WI38 (cell line): ENCODE measurements at regions not wholly inside any gene's neighbourhood (a gene's known extent, or its start where the extent isn't known, plus 50 kb on each side); places are given as distances from the start of the nearest gene placed in this dataset.

Experiments used
- H3K4me3 ChIP-seq: 2 replicates; pipeline ENCODE4 v1.5.1; 2011; ENCODE audit warnings: low read depth, mild to moderate bottlenecking, control low read depth, low read length
- TF ChIP-seq, protein P1 (sequence below): IDR thresholded peaks from 2 replicates; pipeline ENCODE4 v1.5.1; 2012; ENCODE audit warnings: low read depth, mild to moderate bottlenecking, control low read depth, low read length

GRCh38 chr4:162268911-162269310 is 105.1 kb upstream of the FSTL5 start:
- no peak overlapping the region for H3K4me3 ChIP-seq
- TF ChIP-seq, protein P1, sequence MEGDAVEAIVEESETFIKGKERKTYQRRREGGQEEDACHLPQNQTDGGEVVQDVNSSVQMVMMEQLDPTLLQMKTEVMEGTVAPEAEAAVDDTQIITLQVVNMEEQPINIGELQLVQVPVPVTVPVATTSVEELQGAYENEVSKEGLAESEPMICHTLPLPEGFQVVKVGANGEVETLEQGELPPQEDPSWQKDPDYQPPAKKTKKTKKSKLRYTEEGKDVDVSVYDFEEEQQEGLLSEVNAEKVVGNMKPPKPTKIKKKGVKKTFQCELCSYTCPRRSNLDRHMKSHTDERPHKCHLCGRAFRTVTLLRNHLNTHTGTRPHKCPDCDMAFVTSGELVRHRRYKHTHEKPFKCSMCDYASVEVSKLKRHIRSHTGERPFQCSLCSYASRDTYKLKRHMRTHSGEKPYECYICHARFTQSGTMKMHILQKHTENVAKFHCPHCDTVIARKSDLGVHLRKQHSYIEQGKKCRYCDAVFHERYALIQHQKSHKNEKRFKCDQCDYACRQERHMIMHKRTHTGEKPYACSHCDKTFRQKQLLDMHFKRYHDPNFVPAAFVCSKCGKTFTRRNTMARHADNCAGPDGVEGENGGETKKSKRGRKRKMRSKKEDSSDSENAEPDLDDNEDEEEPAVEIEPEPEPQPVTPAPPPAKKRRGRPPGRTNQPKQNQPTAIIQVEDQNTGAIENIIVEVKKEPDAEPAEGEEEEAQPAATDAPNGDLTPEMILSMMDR, result no peak

GRCh38 chr4:162265802-162266201 is 102.0 kb upstream of the FSTL5 start:
- TF ChIP-seq, protein P1, result no peak
- H3K4me3 ChIP-seq, result no peak overlapping the region

DNA sequence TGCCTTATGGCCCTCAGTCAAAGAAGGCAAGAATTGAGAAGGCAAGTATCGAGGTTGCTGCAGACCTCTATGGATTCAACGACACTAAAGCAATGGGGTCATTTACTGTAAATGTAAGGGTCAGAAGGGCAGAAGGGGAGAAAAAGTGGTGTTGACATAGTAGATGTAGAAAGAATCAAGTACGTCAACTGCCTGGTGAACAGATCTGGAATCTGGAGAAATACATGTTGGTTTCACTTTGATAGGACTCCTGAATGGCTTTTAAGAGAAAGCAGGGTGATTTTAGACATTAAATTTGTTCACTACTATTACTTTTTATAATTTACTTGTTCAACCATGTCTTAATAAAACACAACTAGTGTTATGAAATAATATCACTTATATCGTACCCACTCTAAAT is 81.3 kb upstream of the FSTL5 start:
- no peak overlapping the region for H3K4me3 ChIP-seq
- TF ChIP-seq, protein P1, result no peak

DNA sequence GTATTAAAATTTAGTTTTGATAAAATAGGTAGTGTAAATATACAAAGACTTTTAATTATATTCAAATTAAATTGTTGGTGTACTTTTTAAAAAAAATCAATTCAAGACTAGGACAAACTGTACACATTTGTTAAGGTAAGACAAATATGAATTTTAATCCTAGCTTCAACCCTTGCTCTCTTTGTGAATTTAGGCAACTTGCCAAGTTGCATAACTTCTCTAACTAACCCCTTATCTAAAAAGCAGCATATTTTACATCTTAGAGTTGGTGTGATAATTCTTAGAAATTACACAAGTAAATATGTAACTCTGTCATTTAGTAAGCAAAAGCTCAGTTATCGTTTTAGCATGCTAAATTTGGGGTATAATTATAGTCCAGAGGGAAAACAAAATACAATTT is 78.1 kb upstream of the FSTL5 start:
- TF ChIP-seq, protein P1, result no peak
- no peak overlapping the region for H3K4me3 ChIP-seq

DNA sequence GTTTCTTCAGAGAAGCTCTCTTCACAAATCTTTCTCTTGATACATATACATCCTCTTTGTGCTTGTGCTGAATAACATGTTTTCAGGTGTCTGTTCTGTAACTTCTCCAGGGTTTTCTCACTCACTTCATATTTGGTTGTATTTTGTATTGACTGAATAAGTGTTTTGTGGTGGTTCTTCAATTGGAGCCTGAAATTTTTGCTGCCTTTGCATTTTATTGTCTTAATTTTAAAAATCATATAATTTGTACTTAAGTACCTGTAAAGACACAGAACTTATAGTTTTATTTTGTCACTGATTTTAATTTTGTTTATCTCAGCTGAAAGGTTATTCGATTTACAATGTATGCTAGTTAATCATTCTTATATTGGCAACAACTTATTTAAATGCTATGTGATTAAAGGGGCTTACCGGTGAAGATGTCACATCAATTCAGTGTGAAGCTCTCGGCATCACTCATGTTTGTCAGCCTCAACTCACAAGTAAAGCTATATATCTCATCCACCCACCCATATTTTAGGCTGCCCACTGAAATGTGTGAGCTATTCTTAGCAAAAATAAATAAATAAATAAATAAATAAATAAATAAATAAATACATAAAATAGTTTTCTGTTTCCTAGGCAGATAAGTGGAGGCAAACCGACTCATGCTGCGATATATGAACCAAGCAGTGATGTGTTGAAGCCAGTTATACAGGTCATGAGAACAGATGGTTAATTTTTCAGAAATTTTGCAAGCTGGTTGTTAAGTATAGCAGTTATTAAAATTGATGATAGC is 76.4 kb upstream of the FSTL5 start:
- TF ChIP-seq, protein P1, result no peak
- H3K4me3 ChIP-seq, result no peak overlapping the region

DNA sequence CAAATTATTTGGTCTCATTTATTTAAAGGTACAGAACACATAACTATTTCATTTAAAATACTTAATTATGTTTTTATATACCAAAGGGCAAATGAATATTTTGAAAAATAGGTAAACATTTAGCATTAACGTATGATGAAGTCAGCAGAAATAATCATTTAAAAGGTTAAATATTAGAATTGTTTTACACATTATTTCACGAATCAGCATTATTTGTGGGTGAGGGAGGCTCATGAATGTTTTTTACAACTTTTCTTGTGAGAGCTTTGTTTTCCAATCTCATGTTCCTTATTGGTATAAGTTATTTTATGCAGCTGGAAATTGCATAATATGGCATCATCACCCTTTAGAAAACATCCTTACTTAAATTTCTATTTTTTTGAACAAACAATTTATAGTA is 73.9 kb upstream of the FSTL5 start:
- H3K4me3 ChIP-seq, result no peak overlapping the region
- TF ChIP-seq, protein P1, result no peak

DNA sequence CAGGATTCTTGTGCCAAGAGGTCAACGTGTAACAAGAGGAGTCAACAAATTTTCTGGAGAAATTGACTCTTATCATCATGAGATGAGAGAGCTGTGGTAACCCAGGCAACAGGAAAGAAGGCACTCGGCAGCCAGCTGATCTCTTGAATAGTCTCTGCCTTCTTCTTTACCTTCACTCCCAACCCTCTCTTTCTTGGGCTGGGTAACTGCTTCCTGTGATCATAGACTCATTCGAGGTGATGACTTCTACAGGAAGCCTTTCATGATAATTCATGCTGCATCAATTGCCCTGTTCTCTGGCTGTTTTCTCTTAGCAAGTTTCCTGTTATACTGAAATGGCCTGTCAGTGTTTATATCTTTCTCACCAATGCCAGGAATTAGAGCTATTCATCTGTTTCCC is 70.8 kb upstream of the FSTL5 start:
- TF ChIP-seq, protein P1, result no peak
- H3K4me3 ChIP-seq, result no peak overlapping the region
